Peyer's patch (tissue), 4 donors: ENCODE measurements at regions not wholly inside any gene's neighbourhood (a gene's known extent, or its start where the extent isn't known, plus 50 kb on each side); places are given as distances from the start of the nearest gene placed in this dataset.
A peak's percentile ranks its signal among the peaks of the same experiment; 100 is the strongest.

Source experiments
- DNase-seq, 3 donors: peaks; one replicate each; pipeline ENCODE4 v3.0.0-alpha.2; 2017 to 2019
- H3K27ac ChIP-seq, 4 donors: fragments of 200-600 bp; sonication (generic); one replicate each; pipeline ENCODE4 v1.5.1; 2016 to 2019
- H3K27me3 ChIP-seq, 2 donors: fragments of 200-600 bp; sonication (generic); one replicate each; pipeline ENCODE4 v1.5.1; 2019
- H3K36me3 ChIP-seq, 3 donors: fragments of 200-600 bp; sonication (generic); one replicate each; pipeline ENCODE4 v1.5.1; 2016 to 2019
- H3K4me1 ChIP-seq, 4 donors: fragments of 200-600 bp; sonication (generic); one replicate each; pipeline ENCODE4 v1.5.1; 2016 to 2019
- H3K4me3 ChIP-seq, 4 donors: fragments of 200-600 bp; sonication (generic); 1 replicate in 3 of 4; 2 replicates in 1 of 4; pipeline ENCODE4 v1.5.1; 2016 to 2019; ENCODE audit warnings: mild to moderate bottlenecking in 1 of 4
- H3K9me3 ChIP-seq, 4 donors: fragments of 200-600 bp; sonication (generic); one replicate each; pipeline ENCODE4 v1.5.1; 2016 to 2019; ENCODE audit warnings: mild to moderate bottlenecking in 1 of 4
- CTCF ChIP-seq, 6 experiments: fragments of 450-650 bp in 4 of 6; fragments of 200-600 bp in 2 of 6; sonication (generic) in 1 of 6; IDR thresholded peaks; one replicate each; pipeline ENCODE4 v1.5.1; 2017 to 2019; ENCODE audit warnings: antibody characterized with exemption in 6 of 6, mild to moderate bottlenecking in 3 of 6, moderate library complexity in 1 of 6
- POLR2A ChIP-seq, 2 donors: fragments of 450-650 bp; IDR thresholded peaks; one replicate each; pipeline ENCODE4 v1.5.1; 2017; ENCODE audit warnings: antibody characterized with exemption in 2 of 2, mild to moderate bottlenecking in 2 of 2, moderate library complexity in 2 of 2

GRCh38 chr11:112589155-112589554 is 328.5 kb upstream of the PLET1 start:
- DNase-seq, result no peak
- no peaks in the 10 kb centered on the region for H3K27me3 ChIP-seq
- no peak overlapping the region for H3K4me3 ChIP-seq
- H3K9me3 ChIP-seq, result no peaks in the 10 kb centered on the region
- TF ChIP-seq POLR2A (IDR thresholded peaks at IDR 0.05) (no peak), CTCF (IDR thresholded peaks at IDR 0.05) (no peak)
- H3K36me3 ChIP-seq, result no peaks in the 10 kb centered on the region
- peak overlapping the region in 1 of 4 donors; percentile 48 for H3K27ac ChIP-seq
- H3K4me1 ChIP-seq, result peaks cover 0 to 6% (median 0%) of the 10 kb centered on the region in 4 donors

GRCh38 chr11:112590764-112591163 is 330.1 kb upstream of the PLET1 start:
- Histone ChIP-seq H3K9me3 (no peaks in the 10 kb centered on the region), H3K4me1 (peaks cover 0 to 6% (median 0%) of the 10 kb centered on the region in 4 donors), H3K36me3 (no peaks in the 10 kb centered on the region), H3K27ac (no peak overlapping the region), H3K27me3 (no peaks in the 10 kb centered on the region), H3K4me3 (no peak overlapping the region)
- TF ChIP-seq POLR2A (IDR thresholded peaks at IDR 0.05), result no peak
- no peak for TF ChIP-seq CTCF (IDR thresholded peaks at IDR 0.05)
- DNase-seq, result no peak

- TF ChIP-seq POLR2A (IDR thresholded peaks at IDR 0.05), result no peak
- no peak for TF ChIP-seq CTCF (IDR thresholded peaks at IDR 0.05)
- H3K4me1 ChIP-seq, result peaks cover 0 to 2% (median 0%) of the 10 kb centered on the region in 4 donors
- no peak overlapping the region for H3K4me3 ChIP-seq
- H3K27ac ChIP-seq, result no peak overlapping the region
- no peaks in the 10 kb centered on the region for H3K27me3 ChIP-seq
- H3K36me3 ChIP-seq, result no peaks in the 10 kb centered on the region
- H3K9me3 ChIP-seq, result no peaks in the 10 kb centered on the region
- DNase-seq, result no peak
Measured at GRCh38 chr11:112593440-112593839, 332.8 kb upstream of the PLET1 start.

GRCh38 chr11:112596324-112596723 is 335.7 kb upstream of the PLET1 start:
- H3K27ac ChIP-seq, result no peak overlapping the region
- H3K4me3 ChIP-seq, result no peak overlapping the region
- TF ChIP-seq POLR2A (IDR thresholded peaks at IDR 0.05) (no peak), CTCF (IDR thresholded peaks at IDR 0.05) (no peak)
- H3K4me1 ChIP-seq, result no peaks in the 10 kb centered on the region
- H3K27me3 ChIP-seq, result no peaks in the 10 kb centered on the region
- DNase-seq, result no peak
- no peaks in the 10 kb centered on the region for H3K36me3 ChIP-seq
- H3K9me3 ChIP-seq, result no peaks in the 10 kb centered on the region

- DNase-seq, result no peak
Measured at GRCh38 chr11:112597286-112597790, 336.7 kb upstream of the PLET1 start.

More at GRCh38 chr11:112597286-112597790, 336.7 kb upstream of the PLET1 start:
- no peaks in the 10 kb centered on the region for H3K9me3 ChIP-seq
- no peak overlapping the region for H3K4me3 ChIP-seq
- H3K36me3 ChIP-seq, result no peaks in the 10 kb centered on the region
- H3K27ac ChIP-seq, result no peak overlapping the region
- H3K27me3 ChIP-seq, result no peaks in the 10 kb centered on the region
- TF ChIP-seq CTCF (IDR thresholded peaks at IDR 0.05) (no peak), POLR2A (IDR thresholded peaks at IDR 0.05) (no peak)
- no peaks in the 10 kb centered on the region for H3K4me1 ChIP-seq
